DOHH2 (cell line): ENCODE measurements at regions not wholly inside any gene's neighbourhood (a gene's known extent, or its start where the extent isn't known, plus 50 kb on each side); places are given as distances from the start of the nearest gene placed in this dataset.
A peak's percentile ranks its signal among the peaks of the same experiment; 100 is the strongest.

Experiments used
- H3F3A ChIP-seq: fragments of 200-600 bp; sonication (generic), shearing (Covaris generic); 2 replicates; pipeline ENCODE4 v1.6.0; 2016; ENCODE audit warnings: antibody characterized with exemption, mild to moderate bottlenecking; ENCODE audit not compliant: control insufficient read depth, insufficient read depth
- H3K27ac ChIP-seq: fragments of 200-600 bp; sonication (generic); 2 replicates; pipeline ENCODE4 v1.5.1; 2014; ENCODE audit warnings: low read depth, mild to moderate bottlenecking, low read length, moderate library complexity
- H3K27me3 ChIP-seq: fragments of 200-600 bp; sonication (generic); 2 replicates; pipeline ENCODE4 v1.6.1; 2014; ENCODE audit warnings: mild to moderate bottlenecking, low read length, mixed read lengths; ENCODE audit not compliant: control insufficient read depth
- H3K36me3 ChIP-seq: fragments of 200-600 bp; sonication (generic); 2 replicates; pipeline ENCODE4 v1.6.1; 2014; ENCODE audit warnings: mild to moderate bottlenecking, low read length, moderate library complexity, mixed read lengths; ENCODE audit not compliant: control insufficient read depth
- H3K4me1 ChIP-seq: fragments of 200-600 bp; sonication (generic); 2 replicates; pipeline ENCODE4 v1.6.1; 2014; ENCODE audit warnings: mild to moderate bottlenecking, low read length, mixed read lengths; ENCODE audit not compliant: control insufficient read depth
- H3K4me2 ChIP-seq: fragments of 200-600 bp; sonication (generic); 2 replicates; pipeline ENCODE4 v1.6.0; 2014; ENCODE audit warnings: mild to moderate bottlenecking, low read length, moderate library complexity
- H3K4me3 ChIP-seq: fragments of 200-600 bp; sonication (generic); 2 replicates; pipeline ENCODE4 v1.5.1; 2014; ENCODE audit warnings: mild to moderate bottlenecking, low read length, mixed read lengths
- H3K79me2 ChIP-seq: fragments of 200-600 bp; sonication (generic); 2 replicates; pipeline ENCODE4 v1.6.1; 2014; ENCODE audit warnings: mild to moderate bottlenecking, low read length, mixed read lengths; ENCODE audit not compliant: control insufficient read depth
- H3K9me2 ChIP-seq: fragments of 200-600 bp; sonication (generic); replicated peaks from 2 replicates; pipeline ENCODE4 v1.6.1; 2014; ENCODE audit warnings: mild to moderate bottlenecking, low read length, mixed read lengths; ENCODE audit not compliant: control insufficient read depth
- H3K9me3 ChIP-seq: fragments of 200-600 bp; sonication (generic); 2 replicates; pipeline ENCODE4 v1.6.1; 2014; ENCODE audit warnings: antibody characterized with exemption, low read length, mixed read lengths; ENCODE audit not compliant: control insufficient read depth, insufficient read depth
- H4K20me1 ChIP-seq: fragments of 200-600 bp; sonication (generic); 2 replicates; pipeline ENCODE4 v1.6.0; 2014; ENCODE audit warnings: low read depth, mild to moderate bottlenecking, antibody characterized with exemption, low read length, moderate library complexity; ENCODE audit not compliant: control insufficient read depth, insufficient read depth
- EZH2phosphoT487 ChIP-seq: fragments of 200-600 bp; sonication (generic); IDR thresholded peaks from 2 replicates; pipeline ENCODE4 v1.6.1; 2017; ENCODE audit warnings: borderline replicate concordance, mild to moderate bottlenecking, antibody characterized with exemption, low read length, moderate library complexity, mixed read lengths
- TF ChIP-seq, protein P1 (sequence below): fragments of 200-600 bp; sonication (generic); IDR thresholded peaks from one replicate; pipeline ENCODE4 v1.5.1; 2014; ENCODE audit warnings: antibody characterized with exemption, mild to moderate bottlenecking, low read depth, low read length; ENCODE audit not compliant: poor library complexity, severe bottlenecking

DNA sequence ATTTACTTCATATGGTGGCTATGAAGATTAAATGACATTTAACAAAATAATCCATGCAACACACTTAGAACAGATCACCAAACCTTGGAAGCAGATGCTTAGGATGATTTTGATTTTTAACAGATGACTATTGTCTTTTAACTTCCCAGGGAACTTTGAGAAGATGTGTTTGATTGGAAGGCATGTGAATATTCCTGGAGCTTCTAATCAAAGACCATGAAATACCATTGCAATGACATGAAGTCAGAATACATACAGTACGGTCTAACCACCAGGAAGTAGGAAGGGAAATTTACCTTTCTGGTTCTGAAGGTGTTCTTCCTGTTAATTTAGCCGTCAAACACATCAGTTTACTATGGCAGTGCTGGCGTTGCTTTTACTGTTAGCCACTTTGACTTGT, 414.9 kb downstream of the TMEM114 start:
- Histone ChIP-seq H3K9me2 (no peaks in the 10 kb centered on the region), H3K79me2 (no peaks in the 10 kb centered on the region), H3K36me3 (no peaks in the 10 kb centered on the region), H3K4me3 (no peak overlapping the region), H3K9me3 (no peaks in the 10 kb centered on the region), H3K27ac (no peak overlapping the region), H3K4me2 (no peak overlapping the region), H3K27me3 (no peaks in the 10 kb centered on the region), H3F3A (no peaks in the 10 kb centered on the region), H3K4me1 (no peaks in the 10 kb centered on the region), H4K20me1 (no peaks in the 10 kb centered on the region)
- TF ChIP-seq EZH2phosphoT487 = no peak
- TF ChIP-seq, protein P1, sequence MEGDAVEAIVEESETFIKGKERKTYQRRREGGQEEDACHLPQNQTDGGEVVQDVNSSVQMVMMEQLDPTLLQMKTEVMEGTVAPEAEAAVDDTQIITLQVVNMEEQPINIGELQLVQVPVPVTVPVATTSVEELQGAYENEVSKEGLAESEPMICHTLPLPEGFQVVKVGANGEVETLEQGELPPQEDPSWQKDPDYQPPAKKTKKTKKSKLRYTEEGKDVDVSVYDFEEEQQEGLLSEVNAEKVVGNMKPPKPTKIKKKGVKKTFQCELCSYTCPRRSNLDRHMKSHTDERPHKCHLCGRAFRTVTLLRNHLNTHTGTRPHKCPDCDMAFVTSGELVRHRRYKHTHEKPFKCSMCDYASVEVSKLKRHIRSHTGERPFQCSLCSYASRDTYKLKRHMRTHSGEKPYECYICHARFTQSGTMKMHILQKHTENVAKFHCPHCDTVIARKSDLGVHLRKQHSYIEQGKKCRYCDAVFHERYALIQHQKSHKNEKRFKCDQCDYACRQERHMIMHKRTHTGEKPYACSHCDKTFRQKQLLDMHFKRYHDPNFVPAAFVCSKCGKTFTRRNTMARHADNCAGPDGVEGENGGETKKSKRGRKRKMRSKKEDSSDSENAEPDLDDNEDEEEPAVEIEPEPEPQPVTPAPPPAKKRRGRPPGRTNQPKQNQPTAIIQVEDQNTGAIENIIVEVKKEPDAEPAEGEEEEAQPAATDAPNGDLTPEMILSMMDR = no peak

DNA sequence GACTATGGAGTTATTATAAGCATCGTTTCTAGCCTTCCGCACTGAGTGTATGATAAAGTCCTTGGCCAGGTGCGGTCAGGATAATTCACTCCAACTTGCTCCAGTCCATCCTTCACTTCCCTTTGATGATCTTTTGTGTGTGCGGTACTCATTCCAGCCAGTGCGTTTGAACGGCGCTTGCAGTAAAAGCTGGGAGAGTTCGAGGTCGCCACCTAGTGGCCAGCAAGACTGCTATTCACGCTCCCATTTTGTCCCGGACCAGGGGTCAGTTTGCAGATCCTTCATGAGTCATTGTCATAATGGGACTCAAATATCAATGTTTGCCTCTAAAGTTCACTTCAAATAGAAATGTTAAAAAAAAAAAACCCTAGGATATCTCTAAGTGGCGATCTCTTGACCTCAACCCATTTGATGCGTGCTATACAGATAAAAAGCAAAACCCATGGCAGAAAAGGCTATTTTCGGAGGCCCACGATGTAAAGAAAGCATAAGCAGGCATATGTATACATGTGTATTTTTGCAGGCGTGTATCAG, 417.1 kb downstream of the TMEM114 start:
- TF ChIP-seq, protein P1 = peak; percentile 95
- no peak for TF ChIP-seq EZH2phosphoT487
- H3K27me3 ChIP-seq = no peaks in the 10 kb centered on the region

GRCh38 chr16:8172551-8172950, 417.8 kb downstream of the TMEM114 start:
- Histone ChIP-seq H3K9me3 (no peaks in the 10 kb centered on the region), H3K79me2 (no peaks in the 10 kb centered on the region), H3K4me1 (no peaks in the 10 kb centered on the region), H3K4me3 (no peak overlapping the region), H4K20me1 (no peaks in the 10 kb centered on the region), H3K4me2 (no peak overlapping the region), H3K27me3 (no peaks in the 10 kb centered on the region), H3K27ac (no peak overlapping the region), H3K36me3 (no peaks in the 10 kb centered on the region), H3K9me2 (no peaks in the 10 kb centered on the region), H3F3A (no peaks in the 10 kb centered on the region)
- no peak for TF ChIP-seq EZH2phosphoT487
- TF ChIP-seq, protein P1 = no peak

More for the DNA sequence above, 417.1 kb downstream of the TMEM114 start:
- Histone ChIP-seq H3K4me3 (no peak overlapping the region), H3K79me2 (no peaks in the 10 kb centered on the region), H3K4me2 (no peak overlapping the region), H3K36me3 (no peaks in the 10 kb centered on the region), H3K9me2 (no peaks in the 10 kb centered on the region), H3F3A (no peaks in the 10 kb centered on the region), H3K9me3 (no peaks in the 10 kb centered on the region), H3K4me1 (no peaks in the 10 kb centered on the region), H3K27ac (no peak overlapping the region), H4K20me1 (no peaks in the 10 kb centered on the region)

DNA sequence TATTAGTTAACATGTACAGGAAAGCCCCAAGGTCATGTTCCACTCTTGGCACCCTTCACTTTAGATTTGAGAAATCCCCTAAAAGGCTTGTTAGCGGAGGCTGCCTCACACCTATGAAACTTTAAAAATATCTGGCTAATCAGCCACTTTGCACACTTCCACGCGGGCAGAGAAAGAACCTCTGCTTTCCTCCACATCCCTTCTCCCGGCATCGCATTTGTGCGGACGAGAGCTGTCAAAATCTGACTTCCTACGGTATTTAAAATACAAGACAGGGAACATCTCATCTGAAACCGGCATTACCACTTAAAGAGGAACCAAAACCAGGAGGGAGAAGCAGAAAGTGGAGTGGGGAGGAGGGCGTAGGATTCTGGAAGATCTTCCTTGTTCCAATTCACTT, 422.3 kb downstream of the TMEM114 start:
- Histone ChIP-seq H3K27ac (no peak overlapping the region), H3K79me2 (no peaks in the 10 kb centered on the region), H3K9me2 (no peaks in the 10 kb centered on the region), H3K4me1 (no peaks in the 10 kb centered on the region), H3K4me2 (no peak overlapping the region), H3K9me3 (no peaks in the 10 kb centered on the region), H4K20me1 (no peaks in the 10 kb centered on the region), H3K36me3 (no peaks in the 10 kb centered on the region), H3K4me3 (no peak overlapping the region), H3K27me3 (no peaks in the 10 kb centered on the region), H3F3A (no peaks in the 10 kb centered on the region)
- TF ChIP-seq, protein P1 = no peak
- TF ChIP-seq EZH2phosphoT487 = no peak
